ENCODE measurements at regions not wholly inside any gene's neighbourhood (a gene's known extent, or its start where the extent isn't known, plus 50 kb on each side); places are given as distances from the start of the nearest gene placed in this dataset.

DNA sequence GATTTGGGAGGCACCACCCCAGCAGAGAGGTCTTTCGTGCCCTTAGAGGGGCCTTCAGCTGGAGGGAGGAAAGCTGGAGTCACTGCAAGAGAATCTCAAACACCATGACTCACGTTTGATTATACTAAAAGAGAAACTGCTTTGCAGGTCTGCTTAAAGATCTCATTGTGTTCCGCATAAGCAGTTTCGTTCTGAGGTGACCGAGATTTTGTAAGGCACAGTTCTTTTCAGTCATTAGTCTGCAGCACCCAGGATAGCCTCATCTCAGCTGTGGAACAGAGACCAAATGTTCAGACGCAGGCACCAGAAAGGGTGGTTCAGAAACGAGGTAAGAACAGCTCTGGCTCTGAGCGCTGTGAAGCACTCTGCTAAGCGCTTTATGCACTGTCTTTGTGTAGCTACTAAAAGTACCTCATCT lies 71.2 kb upstream of the GTF3A start:
- H3K4me3 ChIP-seq (ENCODE audit: control insufficient read depth, low read depth, low read length), result no peak overlapping the region
- no peak for DNase-seq (ENCODE audit: low read depth)
- no peak for TF ChIP-seq CTCF (IDR thresholded peaks at IDR 0.05; ENCODE audit: control insufficient read depth, insufficient read depth, low read depth, low read length, missing control alignments)

- DNase-seq (ENCODE audit: low read depth), result no peak
- TF ChIP-seq CTCF (IDR thresholded peaks at IDR 0.05; ENCODE audit: control insufficient read depth, insufficient read depth, low read depth, low read length, missing control alignments), result no peak
- H3K4me3 ChIP-seq (ENCODE audit: control insufficient read depth, low read depth, low read length), result no peak overlapping the region
These were observed 70.7 kb upstream of the GTF3A start for GRCh38 chr13:27353708-27354107.

DNA sequence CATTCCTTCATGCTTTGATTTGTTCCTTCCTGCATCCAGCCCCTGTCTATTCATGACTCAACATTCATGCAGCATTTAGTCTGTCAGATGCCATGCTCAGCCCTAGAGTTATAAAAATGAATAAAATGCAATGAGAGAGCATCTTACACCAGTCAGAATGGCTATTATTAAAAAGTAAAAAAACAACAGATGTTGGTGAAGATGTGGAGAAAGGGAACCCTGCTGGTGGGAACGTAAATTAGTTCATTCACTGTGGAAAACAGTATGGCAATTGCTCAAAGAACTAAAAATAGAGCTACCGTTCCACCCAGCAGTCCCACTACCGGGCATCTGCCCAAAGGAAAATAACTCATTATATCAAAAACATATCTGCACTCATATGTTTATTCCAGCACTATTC lies 70.0 kb upstream of the GTF3A start:
- TF ChIP-seq CTCF (IDR thresholded peaks at IDR 0.05; ENCODE audit: control insufficient read depth, insufficient read depth, low read depth, low read length, missing control alignments), result peak; percentile 42
- H3K4me3 ChIP-seq (ENCODE audit: control insufficient read depth, low read depth, low read length), result no peak overlapping the region
- no peak for DNase-seq (ENCODE audit: low read depth)

GRCh38 chr13:27355894-27356293 lies 68.5 kb upstream of the GTF3A start:
- DNase-seq (ENCODE audit: low read depth), result no peak
- TF ChIP-seq CTCF (IDR thresholded peaks at IDR 0.05; ENCODE audit: control insufficient read depth, insufficient read depth, low read depth, low read length, missing control alignments), result no peak
- no peak overlapping the region for H3K4me3 ChIP-seq (ENCODE audit: control insufficient read depth, low read depth, low read length)

DNA sequence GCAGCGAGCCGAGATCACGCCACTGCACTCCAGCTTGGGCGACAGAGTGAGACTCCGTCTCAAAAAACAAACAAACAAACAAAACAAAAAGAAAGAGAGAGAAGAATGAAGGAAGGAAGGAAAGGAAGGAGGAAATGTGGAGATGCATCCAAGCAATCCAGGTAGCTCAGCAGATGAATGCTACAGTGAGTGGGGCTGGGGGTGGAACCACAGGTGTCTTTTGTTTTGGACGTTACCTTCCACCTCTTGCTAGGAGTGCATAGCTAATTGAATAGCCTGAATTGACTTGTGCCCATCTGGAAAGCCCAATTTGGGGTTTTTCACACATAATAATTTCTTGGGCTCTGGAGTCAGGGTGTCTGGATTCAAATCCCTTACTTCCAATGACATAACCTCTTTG lies 66.0 kb upstream of the GTF3A start:
- no peak overlapping the region for H3K4me3 ChIP-seq (ENCODE audit: control insufficient read depth, low read depth, low read length)
- no peak for TF ChIP-seq CTCF (IDR thresholded peaks at IDR 0.05; ENCODE audit: control insufficient read depth, insufficient read depth, low read depth, low read length, missing control alignments)
- DNase-seq (ENCODE audit: low read depth), result no peak

DNA sequence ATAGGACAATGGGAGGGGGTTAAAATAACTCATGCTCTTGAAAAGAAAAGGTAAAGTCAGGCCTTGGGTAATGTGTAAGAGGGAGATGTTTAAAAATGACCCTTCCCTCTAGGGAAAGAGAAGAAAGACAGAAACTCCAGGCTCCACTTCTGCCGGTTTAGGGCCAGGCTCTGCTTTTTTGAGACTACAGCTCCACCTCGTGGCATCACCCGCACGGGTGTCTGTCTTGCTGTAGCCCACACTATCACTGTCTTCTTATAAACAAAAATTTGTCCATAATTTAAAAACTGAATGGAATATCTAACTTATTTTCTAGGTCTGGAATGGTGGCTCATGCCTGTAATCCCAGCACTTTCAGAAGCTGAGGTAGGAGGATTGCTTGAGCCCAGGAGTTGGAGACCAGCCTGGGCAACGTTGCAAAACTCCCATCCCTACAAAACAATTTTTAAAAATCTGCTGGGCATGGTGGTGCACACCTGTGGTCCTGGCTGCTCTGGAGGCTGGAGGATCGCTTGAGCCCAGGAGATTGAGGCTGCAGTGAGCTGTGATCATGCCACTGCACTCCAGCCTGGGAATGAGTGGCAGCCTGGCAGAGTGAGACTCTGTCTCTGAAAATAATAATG lies 65.1 kb upstream of the GTF3A start:
- TF ChIP-seq CTCF (IDR thresholded peaks at IDR 0.05; ENCODE audit: control insufficient read depth, insufficient read depth, low read depth, low read length, missing control alignments), result peak; percentile 87
- no peak for DNase-seq (ENCODE audit: low read depth)
- no peak overlapping the region for H3K4me3 ChIP-seq (ENCODE audit: control insufficient read depth, low read depth, low read length)

- H3K4me3 ChIP-seq (ENCODE audit: control insufficient read depth, low read depth, low read length), result no peak overlapping the region
- TF ChIP-seq CTCF (IDR thresholded peaks at IDR 0.05; ENCODE audit: control insufficient read depth, insufficient read depth, low read depth, low read length, missing control alignments), result no peak
- DNase-seq (ENCODE audit: low read depth), result no peak
These were observed 63.9 kb upstream of the GTF3A start for GRCh38 chr13:27360562-27360961.
